Gastrocnemius medialis (tissue), 4 donors: ENCODE measurements at regions not wholly inside any gene's neighbourhood (a gene's known extent, or its start where the extent isn't known, plus 50 kb on each side); places are given as distances from the start of the nearest gene placed in this dataset.

ENCODE experiments used
- ATAC-seq, 2 donors: fragments of 150-250 bp; one replicate each; pipeline ENCODE4 v1.9.1; 2016
- DNase-seq, 2 donors: peaks; one replicate each; pipeline ENCODE4 v3.0.0-alpha.2; 2019
- H3K27ac ChIP-seq, 4 donors: fragments of 200-600 bp; sonication (generic); 1 replicate in 1 of 4; 2 replicates in 3 of 4; pipeline ENCODE4 v1.5.1; 2016 to 2018; ENCODE audit warnings: mild to moderate bottlenecking in 2 of 4, moderate library complexity in 1 of 4
- H3K27me3 ChIP-seq, 3 donors: fragments of 200-600 bp; sonication (generic) in 2 of 3; 1 replicate in 1 of 3; 2 replicates in 2 of 3; pipeline versions ENCODE4 v1.5.1 to v1.6.0; 2016 to 2019; ENCODE audit warnings: mild to moderate bottlenecking in 1 of 3, moderate library complexity in 1 of 3
- H3K36me3 ChIP-seq, 2 donors: fragments of 200-600 bp; sonication (generic) in 1 of 2; one replicate each; pipeline ENCODE4 v1.5.1; 2017 to 2018
- H3K4me1 ChIP-seq, 2 donors: fragments of 200-600 bp; sonication (generic) in 1 of 2; one replicate each; pipeline ENCODE4 v1.5.1; 2016 to 2017; ENCODE audit warnings: mild to moderate bottlenecking in 2 of 2
- H3K4me3 ChIP-seq, 4 donors: fragments of 200-600 bp; sonication (generic) in 3 of 4; 1 replicate in 1 of 4; 2 replicates in 3 of 4; pipeline ENCODE4 v1.5.1; 2016 to 2019; ENCODE audit warnings: mild to moderate bottlenecking in 2 of 4
- H3K9me3 ChIP-seq, 3 donors: fragments of 200-600 bp; sonication (generic) in 2 of 3; 1 replicate in 1 of 3; 2 replicates in 2 of 3; pipeline ENCODE4 v1.5.1; 2016 to 2019
- POLR2A ChIP-seq, 2 donors: fragments of 450-650 bp; IDR thresholded peaks; one replicate each; pipeline ENCODE4 v1.6.1; 2017; ENCODE audit warnings: antibody characterized with exemption in 2 of 2, mild to moderate bottlenecking in 2 of 2, moderate library complexity in 2 of 2
- in situ Hi-C, 4 donors: fragments of 200-750 bp; cut with MboI; loops; one replicate each; pipeline versions ENCODE4 v1.15.0 to v1.8.0; 2017; ENCODE audit warnings: low sequenced_read_pairs in 4 of 4
- intact Hi-C: fragments of 100-400 bp; cut with DNase I; formaldehyde crosslinking; loops from one replicate; pipeline ENCODE4 v1.15.1; 2023; ENCODE audit warnings: low total_unique reads
- TF ChIP-seq, protein P1 (sequence below), 5 experiments: fragments of 450-650 bp in 3 of 5; fragments of 200-600 bp in 2 of 5; sonication (generic) in 2 of 5; IDR thresholded peaks in 4 of 5; conservative IDR thresholded peaks in 1 of 5; 1 replicate in 4 of 5; 2 replicates in 1 of 5; pipeline ENCODE4 v1.5.1; 2016 to 2019; ENCODE audit warnings: antibody characterized with exemption in 5 of 5, mild to moderate bottlenecking in 3 of 5, moderate library complexity in 3 of 5

DNA sequence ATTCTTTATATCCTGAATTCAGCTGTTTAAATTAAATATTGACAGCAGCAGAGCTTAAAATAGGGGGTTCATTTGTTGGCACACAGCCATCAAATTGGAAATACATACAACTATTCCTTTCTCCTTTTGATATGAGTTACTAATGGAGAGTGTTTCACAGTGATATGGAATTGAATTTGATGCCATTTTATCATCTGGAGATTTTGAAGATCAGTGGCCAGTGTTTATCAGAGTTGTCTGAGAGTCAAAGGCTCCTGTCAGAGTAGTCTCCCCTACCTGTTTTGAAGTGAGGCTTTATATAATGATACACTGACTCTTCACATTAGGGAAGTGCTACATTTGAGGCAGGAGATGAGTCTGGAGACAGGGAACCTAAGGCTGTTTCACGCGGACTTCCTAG, 1286.3 kb downstream of the TECRL start:
- Histone ChIP-seq H3K36me3 (no peaks in the 10 kb centered on the region), H3K4me3 (no peak overlapping the region), H3K27ac (no peak overlapping the region), H3K9me3 (no peaks in the 10 kb centered on the region), H3K4me1 (no peaks in the 10 kb centered on the region), H3K27me3 (no peaks in the 10 kb centered on the region)
- in situ Hi-C loops (no loop called here), intact Hi-C loops (no loop called here)
- TF ChIP-seq, protein P1, sequence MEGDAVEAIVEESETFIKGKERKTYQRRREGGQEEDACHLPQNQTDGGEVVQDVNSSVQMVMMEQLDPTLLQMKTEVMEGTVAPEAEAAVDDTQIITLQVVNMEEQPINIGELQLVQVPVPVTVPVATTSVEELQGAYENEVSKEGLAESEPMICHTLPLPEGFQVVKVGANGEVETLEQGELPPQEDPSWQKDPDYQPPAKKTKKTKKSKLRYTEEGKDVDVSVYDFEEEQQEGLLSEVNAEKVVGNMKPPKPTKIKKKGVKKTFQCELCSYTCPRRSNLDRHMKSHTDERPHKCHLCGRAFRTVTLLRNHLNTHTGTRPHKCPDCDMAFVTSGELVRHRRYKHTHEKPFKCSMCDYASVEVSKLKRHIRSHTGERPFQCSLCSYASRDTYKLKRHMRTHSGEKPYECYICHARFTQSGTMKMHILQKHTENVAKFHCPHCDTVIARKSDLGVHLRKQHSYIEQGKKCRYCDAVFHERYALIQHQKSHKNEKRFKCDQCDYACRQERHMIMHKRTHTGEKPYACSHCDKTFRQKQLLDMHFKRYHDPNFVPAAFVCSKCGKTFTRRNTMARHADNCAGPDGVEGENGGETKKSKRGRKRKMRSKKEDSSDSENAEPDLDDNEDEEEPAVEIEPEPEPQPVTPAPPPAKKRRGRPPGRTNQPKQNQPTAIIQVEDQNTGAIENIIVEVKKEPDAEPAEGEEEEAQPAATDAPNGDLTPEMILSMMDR (IDR thresholded peaks at IDR 0.05 in 4 of 5, conservative IDR thresholded peaks at IDR 0.05 in 1 of 5) = no peak
- TF ChIP-seq POLR2A (IDR thresholded peaks at IDR 0.05) = no peak
- ATAC-seq (no peak), DNase-seq (no peak)

DNA sequence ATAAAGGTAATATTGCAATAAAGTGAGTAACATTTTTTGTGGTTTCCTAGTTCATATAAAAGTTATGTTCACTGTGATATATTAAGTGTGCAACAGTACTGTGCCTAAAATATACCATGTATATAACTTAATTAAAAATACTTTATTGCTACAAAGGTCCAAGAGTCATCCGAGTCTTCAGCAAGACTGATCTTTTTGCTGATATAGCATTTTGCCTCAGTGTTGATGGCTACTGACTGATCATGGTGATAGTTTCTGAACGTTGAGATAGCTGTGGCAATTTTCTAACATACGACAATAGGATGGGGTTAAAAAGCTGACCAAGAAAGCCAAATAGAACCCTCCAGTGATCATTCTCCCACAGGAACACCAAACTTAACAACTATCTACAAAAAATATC, 1302.7 kb downstream of the TECRL start:
- TF ChIP-seq POLR2A (IDR thresholded peaks at IDR 0.05) = no peak
- TF ChIP-seq, protein P1 (IDR thresholded peaks at IDR 0.05 in 4 of 5, conservative IDR thresholded peaks at IDR 0.05 in 1 of 5) = no peak
- in situ Hi-C loops = no loop called here

DNA sequence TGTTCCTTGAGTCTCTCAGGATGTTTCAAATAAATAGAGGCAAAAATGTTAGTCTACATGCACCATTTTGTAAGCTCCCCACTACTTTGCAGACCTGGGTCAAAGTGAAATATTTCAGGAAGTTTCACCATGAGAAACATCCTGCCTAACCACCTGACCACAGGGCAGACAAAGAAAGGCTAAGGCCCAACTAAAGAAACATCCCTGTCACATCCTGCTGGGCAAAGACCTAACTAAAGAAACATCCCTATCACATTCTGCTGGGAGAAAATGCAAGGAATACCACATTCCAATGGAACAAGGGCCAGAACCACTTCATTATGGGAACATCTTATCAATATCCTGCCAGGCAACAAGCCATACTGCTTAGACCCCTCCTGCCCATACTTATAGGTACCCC, 1303.4 kb downstream of the TECRL start:
- intact Hi-C loops (no loop called here), in situ Hi-C loops (no loop called here)
- H3K36me3 ChIP-seq = no peaks in the 10 kb centered on the region
- DNase-seq (no peak), ATAC-seq (no peak)
- TF ChIP-seq, protein P1 (IDR thresholded peaks at IDR 0.05 in 4 of 5, conservative IDR thresholded peaks at IDR 0.05 in 1 of 5) = no peak
- TF ChIP-seq POLR2A (IDR thresholded peaks at IDR 0.05) = no peak
- H3K9me3 ChIP-seq = no peaks in the 10 kb centered on the region
- H3K27me3 ChIP-seq = no peaks in the 10 kb centered on the region
- H3K4me1 ChIP-seq = no peaks in the 10 kb centered on the region
- no peak overlapping the region for H3K4me3 ChIP-seq
- H3K27ac ChIP-seq = no peak overlapping the region

More for the DNA sequence above, 1302.7 kb downstream of the TECRL start:
- DNase-seq (no peak), ATAC-seq (no peak)
- intact Hi-C loops = no loop called here
- Histone ChIP-seq H3K36me3 (no peaks in the 10 kb centered on the region), H3K27me3 (no peaks in the 10 kb centered on the region), H3K4me1 (no peaks in the 10 kb centered on the region), H3K9me3 (no peaks in the 10 kb centered on the region), H3K27ac (no peak overlapping the region), H3K4me3 (no peak overlapping the region)

DNA sequence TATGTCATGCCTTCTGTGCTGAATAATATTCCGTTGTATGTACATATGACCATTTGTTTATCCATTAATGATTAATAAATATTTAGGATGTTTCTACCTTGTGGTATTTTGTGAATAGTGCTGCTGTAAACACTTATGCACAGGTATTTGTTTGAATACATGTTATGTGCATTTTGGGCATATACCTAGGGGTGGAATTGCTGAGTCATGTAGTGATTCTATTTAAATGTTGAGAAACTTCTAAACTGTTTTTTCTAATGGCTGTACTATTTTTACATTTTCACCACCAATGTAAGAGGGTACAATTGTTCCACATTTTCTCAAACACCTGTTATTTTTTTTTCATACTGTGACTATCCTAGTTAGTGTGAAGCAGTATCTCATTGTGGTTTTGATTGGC, 1318.6 kb downstream of the TECRL start:
- H3K9me3 ChIP-seq = no peaks in the 10 kb centered on the region
- H3K4me1 ChIP-seq = no peaks in the 10 kb centered on the region
- in situ Hi-C loops = no loop called here
- H3K36me3 ChIP-seq = no peaks in the 10 kb centered on the region
- DNase-seq = no peak
- intact Hi-C loops = no loop called here
- ATAC-seq = no peak
- TF ChIP-seq, protein P1 (IDR thresholded peaks at IDR 0.05 in 4 of 5, conservative IDR thresholded peaks at IDR 0.05 in 1 of 5) = no peak
- no peak for TF ChIP-seq POLR2A (IDR thresholded peaks at IDR 0.05)
- no peak overlapping the region for H3K27ac ChIP-seq
- no peak overlapping the region for H3K4me3 ChIP-seq
- no peaks in the 10 kb centered on the region for H3K27me3 ChIP-seq

DNA sequence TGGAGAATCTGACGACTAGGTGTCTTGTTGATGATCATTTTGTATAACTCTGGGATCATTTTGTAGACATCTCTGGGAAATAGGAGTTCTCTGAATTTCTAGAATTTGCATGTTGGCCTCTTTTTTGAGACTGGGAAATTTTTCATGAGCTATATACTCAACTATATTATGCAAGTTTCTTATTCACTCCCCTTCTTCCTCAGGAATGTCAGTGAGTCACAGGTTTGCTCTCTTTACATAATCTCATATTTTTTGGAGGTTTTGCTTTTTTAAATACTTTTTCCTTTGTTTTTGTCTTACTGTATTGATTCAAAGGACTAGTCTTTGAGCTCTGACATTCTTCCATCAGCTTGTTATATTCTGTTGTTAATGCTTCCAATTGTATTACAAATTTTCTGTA, 1324.2 kb downstream of the TECRL start:
- Histone ChIP-seq H3K4me1 (no peaks in the 10 kb centered on the region), H3K9me3 (no peaks in the 10 kb centered on the region), H3K27me3 (no peaks in the 10 kb centered on the region), H3K36me3 (no peaks in the 10 kb centered on the region), H3K27ac (no peak overlapping the region), H3K4me3 (no peak overlapping the region)
- DNase-seq (no peak), ATAC-seq (no peak)
- TF ChIP-seq, protein P1 (IDR thresholded peaks at IDR 0.05 in 4 of 5, conservative IDR thresholded peaks at IDR 0.05 in 1 of 5) = no peak
- no peak for TF ChIP-seq POLR2A (IDR thresholded peaks at IDR 0.05)
- in situ Hi-C loops = no loop called here
- intact Hi-C loops = no loop called here
